NT2/D1 (cell line): ENCODE measurements at regions not wholly inside any gene's neighbourhood (a gene's known extent, or its start where the extent isn't known, plus 50 kb on each side); places are given as distances from the start of the nearest gene placed in this dataset.

ENCODE experiments used
- SUZ12 ChIP-seq: IDR thresholded peaks from 2 replicates; pipeline ENCODE4 v1.6.1; 2011; ENCODE audit not compliant: insufficient read length, insufficient read depth; ENCODE audit errors: extremely low read depth
- ZNF274 ChIP-seq: IDR thresholded peaks from 2 replicates; pipeline ENCODE4 v1.6.1; 2011; ENCODE audit warnings: mild to moderate bottlenecking, low read depth, low read length

DNA sequence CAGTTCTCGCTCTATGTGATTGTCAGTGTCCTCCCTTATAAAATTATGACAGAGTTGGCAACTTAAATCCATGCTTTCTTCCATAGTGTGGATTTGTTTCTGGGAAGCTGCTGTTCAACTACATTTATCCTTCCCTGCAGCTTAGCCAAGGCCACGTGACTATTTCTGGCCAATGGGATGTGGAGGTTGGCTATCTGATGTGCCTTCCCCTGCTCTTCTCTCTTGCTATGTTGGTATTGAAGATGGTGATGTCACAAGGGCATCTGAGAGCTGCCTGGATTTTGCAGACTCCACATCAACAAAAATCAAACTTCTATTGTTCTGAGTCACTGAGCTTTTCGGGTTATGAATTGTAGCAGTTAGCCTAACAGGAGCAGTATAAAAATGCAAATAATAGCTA is 164.9 kb upstream of the RHOBTB1 start:
- TF ChIP-seq ZNF274 (no peak), SUZ12 (no peak)
